ENCODE measurements at regions not wholly inside any gene's neighbourhood (a gene's known extent, or its start where the extent isn't known, plus 50 kb on each side); places are given as distances from the start of the nearest gene placed in this dataset.

DNA sequence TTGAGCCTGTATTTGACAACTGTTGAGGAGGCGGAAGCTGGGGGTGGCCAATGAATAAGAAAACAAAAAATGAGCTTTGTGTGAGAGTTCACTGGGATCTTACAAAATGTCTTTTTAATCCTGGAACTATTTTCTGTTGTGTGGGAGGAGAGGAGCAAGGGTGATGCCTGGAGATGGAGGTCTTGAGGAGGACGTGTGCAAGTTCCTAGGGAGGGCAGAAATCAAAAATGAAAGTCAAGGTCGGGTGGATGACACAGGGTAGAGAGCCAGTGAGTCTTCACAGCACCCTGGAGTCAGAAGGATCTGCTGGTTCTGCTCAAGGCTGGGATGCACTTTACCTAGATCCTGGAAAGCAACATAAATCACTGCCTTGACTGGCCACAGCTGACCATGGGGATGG, 180.3 kb upstream of the PKDCC start:
- no peaks in the 10 kb centered on the region for H3K27me3 ChIP-seq (ENCODE audit: insufficient read depth, low read length)
- Mint-ChIP-seq H3K27ac (peak overlapping the region in 5 of 7 donors; percentile 24 to 85 (median 39)), H3K4me3 (peak overlapping the region in 7 of 8 donors; percentile 62 to 85 (median 76)), H3K4me1 (peaks cover 8 to 44% (median 20%) of the 10 kb centered on the region in 4 donors), H3K36me3 (no peaks in the 10 kb centered on the region), H3K9me3 (no peaks in the 10 kb centered on the region), H3K27me3 (peaks cover 2 to 9% of the 10 kb centered on the region in 2 donors)
- CTCF ChIA-PET (ENCODE audit: partially characterized antibody): interaction anchor here (1.0 to 9.7 kb wide), 12 partner anchors 10 to 797 kb away, joined by 3 to 357 read pairs (median 6); no protein-coding TSS in a partner anchor
- no peaks in the 10 kb centered on the region for H3K9me3 ChIP-seq (ENCODE audit: control insufficient read depth in 1 of 2, low read length in 2 of 2)
- no peak overlapping the region for H3K4me3 ChIP-seq (ENCODE audit: low read length in 2 of 2)
- no peaks in the 10 kb centered on the region for H3K36me3 ChIP-seq (ENCODE audit: insufficient read depth, low read length)
- no peak overlapping the region for H3K27ac ChIP-seq (ENCODE audit: low read depth, low read length)
- intact Hi-C loops (cut with micrococcal nuclease): loop anchor here (5.0 kb wide), 1 partner anchor 630 kb away; no protein-coding TSS in a partner anchor
- DNase-seq: no peak
- peaks cover 17% of the 10 kb centered on the region for H3K4me1 ChIP-seq (ENCODE audit: insufficient read depth, low read length)
- POLR2A ChIA-PET (ENCODE audit: partially characterized antibody): no interaction called here

DNA sequence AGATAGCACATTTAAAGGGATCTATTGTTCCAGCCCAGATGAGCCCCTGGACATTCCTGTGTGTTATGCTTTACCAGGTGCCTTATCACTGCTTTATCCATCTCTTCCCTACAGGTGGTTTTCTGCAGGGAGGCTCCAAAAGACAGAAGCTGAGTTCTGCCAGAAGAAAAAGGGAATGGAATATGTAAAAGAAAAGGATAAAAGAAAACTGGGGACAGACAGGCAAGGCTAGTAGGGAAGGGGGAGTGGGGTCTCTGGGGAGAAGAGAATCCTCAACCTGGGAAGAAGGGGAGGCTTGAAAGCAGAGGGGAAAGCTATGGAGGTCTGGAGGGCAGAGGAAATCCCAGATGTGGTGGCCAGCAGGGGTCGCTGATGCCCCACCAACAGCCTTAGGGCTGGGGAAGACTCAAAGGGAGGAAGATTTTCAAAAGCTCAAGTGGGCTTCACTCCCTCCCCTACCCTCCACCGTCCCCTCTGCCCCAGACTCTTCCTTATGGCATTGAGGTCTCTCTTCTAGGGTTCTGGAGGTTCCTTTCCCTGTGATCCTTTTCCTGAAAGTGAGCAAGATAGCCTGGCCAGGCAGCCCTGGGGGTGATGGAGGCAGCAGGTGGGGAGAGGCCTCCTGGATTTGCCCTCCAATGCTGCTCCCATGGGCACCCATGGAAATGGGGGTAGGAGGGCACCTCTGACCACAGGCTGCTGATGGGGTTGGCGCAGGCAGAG, 178.1 kb upstream of the PKDCC start:
- CTCF ChIA-PET (ENCODE audit: partially characterized antibody): interaction anchor here (0.7 to 9.7 kb wide), 28 partner anchors 9 to 794 kb away, joined by 3 to 357 read pairs (median 4); partner anchors contain the start of gene PKDCC
- Histone ChIP-seq H3K4me1 (ENCODE audit: insufficient read depth, low read length) (peaks cover 25% of the 10 kb centered on the region), H3K36me3 (ENCODE audit: insufficient read depth, low read length) (no peaks in the 10 kb centered on the region), H3K27me3 (ENCODE audit: insufficient read depth, low read length) (no peaks in the 10 kb centered on the region), H3K4me3 (ENCODE audit: low read length in 2 of 2) (no peak overlapping the region), H3K9me3 (ENCODE audit: control insufficient read depth in 1 of 2, low read length in 2 of 2) (no peaks in the 10 kb centered on the region), H3K27ac (ENCODE audit: low read depth, low read length) (no peak overlapping the region)
- Mint-ChIP-seq H3K27me3 (peaks cover 0 to 4% of the 10 kb centered on the region in 2 donors), H3K4me3 (no peak overlapping the region), H3K9me3 (no peaks in the 10 kb centered on the region), H3K4me1 (peaks cover 10 to 55% (median 27%) of the 10 kb centered on the region in 4 donors), H3K27ac (peak overlapping the region in 3 of 7 donors; percentile 22 to 49 (median 45)), H3K36me3 (no peaks in the 10 kb centered on the region)
- DNase-seq: peak; percentile 56 to 69 (median 63)
- POLR2A ChIA-PET (ENCODE audit: partially characterized antibody): interaction anchor here (1.2 to 2.2 kb wide), 5 partner anchors 9 to 459 kb away, joined by 3 to 11 read pairs (median 7); no protein-coding TSS in a partner anchor
- intact Hi-C loops (cut with micrococcal nuclease): loop anchor here (1.0 to 5.0 kb wide), 6 partner anchors 217 to 794 kb away; no protein-coding TSS in a partner anchor

DNA sequence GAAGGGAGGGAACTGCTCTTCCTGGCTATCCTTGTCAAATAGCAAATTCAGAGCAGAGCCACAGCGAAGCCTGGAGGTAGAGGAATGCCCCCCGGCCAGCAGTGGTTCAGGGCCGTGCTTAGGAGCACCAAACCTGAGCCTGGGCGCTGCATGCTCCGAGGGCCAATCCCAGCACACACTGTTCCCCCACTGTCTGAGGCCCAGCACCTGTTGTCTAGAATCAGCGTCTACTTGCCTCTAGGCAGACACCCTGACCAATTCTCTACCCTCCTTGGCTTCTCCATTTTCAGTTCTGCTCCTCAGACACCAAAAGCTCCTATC, 177.6 kb upstream of the PKDCC start:
- POLR2A ChIA-PET (ENCODE audit: partially characterized antibody): interaction anchor here (1.2 to 2.2 kb wide), 5 partner anchors 9 to 459 kb away, joined by 3 to 11 read pairs (median 7); no protein-coding TSS in a partner anchor
- H3K9me3 ChIP-seq (ENCODE audit: control insufficient read depth in 1 of 2, low read length in 2 of 2): no peaks in the 10 kb centered on the region
- no peak overlapping the region for H3K27ac Mint-ChIP-seq
- no peak for DNase-seq
- no peaks in the 10 kb centered on the region for H3K36me3 Mint-ChIP-seq
- peaks cover 25% of the 10 kb centered on the region for H3K4me1 ChIP-seq (ENCODE audit: insufficient read depth, low read length)
- peaks cover 10 to 55% (median 27%) of the 10 kb centered on the region in 4 donors for H3K4me1 Mint-ChIP-seq
- no peaks in the 10 kb centered on the region for H3K9me3 Mint-ChIP-seq
- H3K4me3 Mint-ChIP-seq: no peak overlapping the region
- H3K27ac ChIP-seq (ENCODE audit: low read depth, low read length): no peak overlapping the region
- H3K27me3 Mint-ChIP-seq: peaks cover 0 to 1% of the 10 kb centered on the region in 2 donors
- intact Hi-C loops (cut with micrococcal nuclease): loop anchor here (5.0 kb wide), 1 partner anchor 327 kb away; no protein-coding TSS in a partner anchor
- H3K36me3 ChIP-seq (ENCODE audit: insufficient read depth, low read length): no peaks in the 10 kb centered on the region
- no peaks in the 10 kb centered on the region for H3K27me3 ChIP-seq (ENCODE audit: insufficient read depth, low read length)
- H3K4me3 ChIP-seq (ENCODE audit: low read length in 2 of 2): no peak overlapping the region
- CTCF ChIA-PET (ENCODE audit: partially characterized antibody): interaction anchor here (0.8 to 9.7 kb wide), 25 partner anchors 10 to 794 kb away, joined by 3 to 357 read pairs (median 5); no protein-coding TSS in a partner anchor

DNA sequence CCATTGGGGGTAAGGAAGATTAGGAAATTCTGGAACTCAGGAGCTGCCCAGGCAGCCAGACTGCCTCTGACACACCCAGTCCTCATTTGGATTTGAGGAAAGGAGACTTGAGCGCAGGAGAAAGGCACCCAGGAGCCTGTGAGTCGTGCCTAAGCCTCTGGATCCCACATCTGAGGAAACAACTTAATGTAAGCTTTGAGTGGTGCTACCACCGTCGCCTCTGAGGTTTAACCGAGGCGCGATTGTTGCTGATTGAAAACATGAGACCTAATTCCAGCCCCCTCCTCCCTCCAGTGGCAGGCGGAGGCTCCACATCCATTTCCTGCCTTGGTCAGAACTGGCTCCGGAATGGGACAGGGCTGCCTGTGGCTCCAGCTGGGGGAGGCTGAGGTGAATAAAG, 176.7 kb upstream of the PKDCC start:
- H3K4me3 Mint-ChIP-seq: peak overlapping the region in 3 of 8 donors; percentile 27 to 43 (median 37)
- POLR2A ChIA-PET (ENCODE audit: partially characterized antibody): interaction anchor here (2.2 kb wide), 1 partner anchor 25 kb away, joined by 5 read pairs; no protein-coding TSS in a partner anchor

DNA sequence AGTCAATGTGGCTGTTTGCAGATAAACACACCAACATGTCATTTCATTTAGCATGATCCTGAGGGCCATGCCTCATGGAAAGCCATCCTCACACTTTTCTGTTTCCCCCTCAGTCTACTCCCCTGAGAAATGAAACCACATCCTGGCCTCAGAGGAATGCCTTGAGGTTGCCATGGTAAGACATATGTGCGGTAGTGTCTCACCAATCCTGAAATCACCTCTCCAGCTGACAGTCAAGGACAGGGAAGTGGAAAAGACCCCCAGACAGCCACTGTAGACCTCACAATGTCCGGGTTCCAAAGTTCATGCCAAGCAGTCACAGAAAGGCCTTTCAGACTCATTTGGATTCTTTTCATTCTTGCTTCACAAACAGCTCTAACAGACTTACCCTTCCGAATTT, 175.2 kb upstream of the PKDCC start:
- H3K27me3 Mint-ChIP-seq: peaks cover 1 to 2% of the 10 kb centered on the region in 2 donors
- no peaks in the 10 kb centered on the region for H3K9me3 ChIP-seq (ENCODE audit: control insufficient read depth in 1 of 2, low read length in 2 of 2)
- H3K4me1 Mint-ChIP-seq: peaks cover 6 to 48% (median 21%) of the 10 kb centered on the region in 4 donors
- POLR2A ChIA-PET (ENCODE audit: partially characterized antibody): interaction anchor here (0.6 to 1.3 kb wide), 3 partner anchors 19 to 214 kb away, joined by 3 to 4 read pairs (median 3); no protein-coding TSS in a partner anchor
- no peaks in the 10 kb centered on the region for H3K9me3 Mint-ChIP-seq
- peak overlapping the region in 1 of 8 donors; percentile 9 for H3K4me3 Mint-ChIP-seq
- no peak overlapping the region for H3K27ac ChIP-seq (ENCODE audit: low read depth, low read length)
- H3K36me3 Mint-ChIP-seq: no peaks in the 10 kb centered on the region
- CTCF ChIA-PET (ENCODE audit: partially characterized antibody): interaction anchor here (1.0 to 9.7 kb wide), 9 partner anchors 10 to 791 kb away, joined by 3 to 357 read pairs (median 9); no protein-coding TSS in a partner anchor
- no peak for DNase-seq
- no peak overlapping the region for H3K4me3 ChIP-seq (ENCODE audit: low read length in 2 of 2)
- H3K4me1 ChIP-seq (ENCODE audit: insufficient read depth, low read length): peaks cover 25% of the 10 kb centered on the region
- no peaks in the 10 kb centered on the region for H3K36me3 ChIP-seq (ENCODE audit: insufficient read depth, low read length)
- no peaks in the 10 kb centered on the region for H3K27me3 ChIP-seq (ENCODE audit: insufficient read depth, low read length)
- intact Hi-C loops (cut with micrococcal nuclease): loop anchor here (5.0 kb wide), 1 partner anchor 325 kb away; no protein-coding TSS in a partner anchor
- peak overlapping the region in 1 of 7 donors; percentile 42 for H3K27ac Mint-ChIP-seq

More for the DNA sequence above, 176.7 kb upstream of the PKDCC start:
- no peaks in the 10 kb centered on the region for H3K36me3 ChIP-seq (ENCODE audit: insufficient read depth, low read length)
- H3K27me3 ChIP-seq (ENCODE audit: insufficient read depth, low read length): no peaks in the 10 kb centered on the region
- peaks cover 0 to 1% of the 10 kb centered on the region in 2 donors for H3K27me3 Mint-ChIP-seq
- peak overlapping the region in 1 of 7 donors; percentile 20 for H3K27ac Mint-ChIP-seq
- H3K4me3 ChIP-seq (ENCODE audit: low read length in 2 of 2): no peak overlapping the region
- DNase-seq: no peak
- no peaks in the 10 kb centered on the region for H3K9me3 Mint-ChIP-seq
- peaks cover 25% of the 10 kb centered on the region for H3K4me1 ChIP-seq (ENCODE audit: insufficient read depth, low read length)
- CTCF ChIA-PET (ENCODE audit: partially characterized antibody): interaction anchor here (1.1 to 9.7 kb wide), 14 partner anchors 9 to 793 kb away, joined by 3 to 357 read pairs (median 14); no protein-coding TSS in a partner anchor
- no peak overlapping the region for H3K27ac ChIP-seq (ENCODE audit: low read depth, low read length)
- H3K36me3 Mint-ChIP-seq: no peaks in the 10 kb centered on the region
- H3K4me1 Mint-ChIP-seq: peaks cover 10 to 55% (median 27%) of the 10 kb centered on the region in 4 donors
- H3K9me3 ChIP-seq (ENCODE audit: control insufficient read depth in 1 of 2, low read length in 2 of 2): no peaks in the 10 kb centered on the region
- intact Hi-C loops (cut with micrococcal nuclease): loop anchor here (5.0 kb wide), 1 partner anchor 326 kb away; no protein-coding TSS in a partner anchor

DNA sequence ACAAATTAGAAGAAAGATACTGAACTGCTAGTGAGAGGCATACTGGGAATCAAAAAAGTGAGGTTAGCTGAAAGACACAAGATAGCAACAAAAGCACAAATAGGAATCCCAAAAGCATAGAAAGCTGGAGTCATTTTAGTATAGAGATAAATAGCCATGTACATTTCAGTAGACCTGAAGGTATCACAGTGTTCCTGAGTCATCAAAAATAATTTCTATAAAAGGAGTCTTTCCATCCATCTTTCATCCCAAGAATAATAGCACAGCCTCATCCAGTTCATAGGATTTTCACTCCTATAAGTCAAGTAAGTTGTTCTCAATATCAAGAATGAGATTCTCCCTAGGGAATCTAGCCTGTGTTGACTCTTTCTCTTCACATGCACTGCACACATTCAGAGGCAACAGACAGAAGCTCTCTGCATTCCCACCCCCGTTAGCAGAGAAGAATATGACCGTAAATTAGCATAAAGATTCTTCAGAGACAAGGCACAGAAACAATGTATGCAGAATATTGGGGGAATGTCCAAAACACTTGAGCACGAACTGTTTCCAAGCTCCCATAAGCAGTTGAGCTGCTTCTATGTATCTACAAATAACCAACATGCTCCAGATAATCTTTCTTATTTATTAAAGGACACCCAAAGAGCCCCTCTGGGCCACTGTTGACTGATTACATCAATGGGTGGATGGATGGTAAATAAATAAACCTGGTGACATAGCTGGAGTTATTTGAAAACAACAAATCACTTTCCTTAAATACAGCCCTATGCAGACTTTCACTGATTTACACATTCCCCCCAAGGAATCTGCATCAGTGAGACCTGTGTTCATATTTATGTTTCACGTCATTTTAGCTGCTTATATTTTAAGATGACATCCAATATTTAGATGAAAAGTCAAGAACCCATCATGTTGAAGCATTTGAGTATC, 174.5 kb upstream of the PKDCC start:
- intact Hi-C loops (cut with micrococcal nuclease): loop anchor here (5.0 kb wide), 1 partner anchor 324 kb away; no protein-coding TSS in a partner anchor
- Histone ChIP-seq H3K27ac (ENCODE audit: low read depth, low read length) (no peak overlapping the region), H3K9me3 (ENCODE audit: control insufficient read depth in 1 of 2, low read length in 2 of 2) (no peaks in the 10 kb centered on the region), H3K4me1 (ENCODE audit: insufficient read depth, low read length) (peaks cover 25% of the 10 kb centered on the region), H3K27me3 (ENCODE audit: insufficient read depth, low read length) (no peaks in the 10 kb centered on the region), H3K36me3 (ENCODE audit: insufficient read depth, low read length) (no peaks in the 10 kb centered on the region), H3K4me3 (ENCODE audit: low read length in 2 of 2) (no peak overlapping the region)
- Mint-ChIP-seq H3K4me1 (peaks cover 6 to 42% (median 20%) of the 10 kb centered on the region in 4 donors), H3K4me3 (peak overlapping the region in 1 of 8 donors; percentile 45), H3K27ac (peak overlapping the region in 1 of 7 donors; percentile 42), H3K27me3 (peaks cover 1 to 2% of the 10 kb centered on the region in 2 donors), H3K36me3 (no peaks in the 10 kb centered on the region), H3K9me3 (no peaks in the 10 kb centered on the region)
- no peak for DNase-seq
- POLR2A ChIA-PET (ENCODE audit: partially characterized antibody): interaction anchor here (1.0 to 1.3 kb wide), 2 partner anchors 23 to 213 kb away, joined by 3 to 4 read pairs; no protein-coding TSS in a partner anchor
- CTCF ChIA-PET (ENCODE audit: partially characterized antibody): interaction anchor here (0.9 to 9.7 kb wide), 9 partner anchors 10 to 791 kb away, joined by 3 to 357 read pairs (median 7); no protein-coding TSS in a partner anchor

Measured in CD4-positive, alpha-beta memory T cell (primary cell).